Activated T-cell treated with anti-CD3 and anti-CD28 coated beads, Interleukin-2, amount 50 U/mL, for 72 hours (primary cell): ENCODE measurements at regions not wholly inside any gene's neighbourhood (a gene's known extent, or its start where the extent isn't known, plus 50 kb on each side); places are given as distances from the start of the nearest gene placed in this dataset.
A peak's percentile ranks its signal among the peaks of the same experiment; 100 is the strongest.

Source experiments
- ATAC-seq, 2 donors: fragments of 150-1000 bp; cut with Tn5 transposase; replicated peaks in 1 of 2; 2 replicates each; pipeline ENCODE4 v1.10.0; 2021; ENCODE audit warnings: moderate library complexity in 2 of 2, mild to moderate bottlenecking in 1 of 2
- DNase-seq, 2 donors: peaks; one replicate each; pipeline ENCODE4 v3.0.0; 2021 to 2022; ENCODE audit warnings: mixed read lengths in 1 of 2
- H3K27ac Mint-ChIP-seq: one replicate; pipeline ENCODE4 v1.8.0; 2022; ENCODE audit warnings: mild to moderate bottlenecking, moderate library complexity, mixed read lengths
- H3K27me3 Mint-ChIP-seq: one replicate; pipeline ENCODE4 v1.8.0; 2022; ENCODE audit warnings: low read depth, mixed read lengths
- H3K36me3 Mint-ChIP-seq, 2 donors: one replicate each; pipeline ENCODE4 v1.8.0; 2022; ENCODE audit warnings: mixed read lengths in 2 of 2, mild to moderate bottlenecking in 1 of 2; ENCODE audit not compliant: insufficient read depth in 2 of 2
- H3K4me1 Mint-ChIP-seq: one replicate; pipeline ENCODE4 v1.8.0; 2022; ENCODE audit warnings: low read depth, mixed read lengths
- H3K4me3 Mint-ChIP-seq, 2 donors: one replicate each; pipeline ENCODE4 v1.8.0; 2022; ENCODE audit warnings: mild to moderate bottlenecking in 2 of 2, mixed read lengths in 2 of 2, moderate library complexity in 2 of 2
- H3K9me3 Mint-ChIP-seq, 2 donors: one replicate each; pipeline ENCODE4 v1.8.0; 2022; ENCODE audit warnings: mixed read lengths in 2 of 2

- Mint-ChIP-seq H3K36me3 (peaks cover 3 to 5% of the 10 kb centered on the region in 2 donors), H3K9me3 (peaks cover 0 to 2% of the 10 kb centered on the region in 2 donors), H3K4me1 (peaks cover 30% of the 10 kb centered on the region), H3K27ac (peak overlapping the region; percentile 89), H3K27me3 (peaks cover 8% of the 10 kb centered on the region), H3K4me3 (peak overlapping the region in 1 of 2 donors; percentile 62)
- DNase-seq (no peak), ATAC-seq (peak; percentile 18 to 48)
These were observed 56.0 kb upstream of the FLT1 start for GRCh38 chr13:28550721-28551497.

GRCh38 chr13:28550091-28550490 is 55.2 kb upstream of the FLT1 start:
- no peak for ATAC-seq
- H3K27ac Mint-ChIP-seq = no peak overlapping the region

GRCh38 chr13:28548872-28549271 is 53.9 kb upstream of the FLT1 start:
- peaks cover 30% of the 10 kb centered on the region for H3K4me1 Mint-ChIP-seq
- H3K27me3 Mint-ChIP-seq = peaks cover 19% of the 10 kb centered on the region
- peaks cover 3 to 9% of the 10 kb centered on the region in 2 donors for H3K9me3 Mint-ChIP-seq
- H3K27ac Mint-ChIP-seq = no peak overlapping the region
- H3K4me3 Mint-ChIP-seq = no peak overlapping the region
- no peak for ATAC-seq
- no peak for DNase-seq
- peaks cover 8 to 11% of the 10 kb centered on the region in 2 donors for H3K36me3 Mint-ChIP-seq

More at GRCh38 chr13:28550091-28550490, 55.2 kb upstream of the FLT1 start:
- peaks cover 30% of the 10 kb centered on the region for H3K4me1 Mint-ChIP-seq
- H3K36me3 Mint-ChIP-seq = peaks cover 3 to 6% of the 10 kb centered on the region in 2 donors
- H3K9me3 Mint-ChIP-seq = peaks cover 0 to 2% of the 10 kb centered on the region in 2 donors
- DNase-seq = no peak
- peaks cover 8% of the 10 kb centered on the region for H3K27me3 Mint-ChIP-seq
- no peak overlapping the region for H3K4me3 Mint-ChIP-seq

- H3K4me3 Mint-ChIP-seq = no peak overlapping the region
- H3K27ac Mint-ChIP-seq = no peak overlapping the region
- H3K36me3 Mint-ChIP-seq = peaks cover 10 to 13% of the 10 kb centered on the region in 2 donors
- ATAC-seq = peak in 1 of 2 donors; percentile 19
- peaks cover 20% of the 10 kb centered on the region for H3K27me3 Mint-ChIP-seq
- DNase-seq = no peak
- peaks cover 4 to 11% of the 10 kb centered on the region in 2 donors for H3K9me3 Mint-ChIP-seq
- H3K4me1 Mint-ChIP-seq = peaks cover 30% of the 10 kb centered on the region
These were observed 53.5 kb upstream of the FLT1 start for GRCh38 chr13:28548468-28548867.

GRCh38 chr13:28545583-28546333 is 50.8 kb upstream of the FLT1 start:
- no peak for ATAC-seq
- no peak overlapping the region for H3K27ac Mint-ChIP-seq
- H3K4me1 Mint-ChIP-seq = peaks cover 37% of the 10 kb centered on the region
- H3K36me3 Mint-ChIP-seq = peaks cover 15 to 19% of the 10 kb centered on the region in 2 donors
- DNase-seq = no peak
- H3K9me3 Mint-ChIP-seq = peaks cover 11 to 15% of the 10 kb centered on the region in 2 donors
- no peak overlapping the region for H3K4me3 Mint-ChIP-seq
- peaks cover 29% of the 10 kb centered on the region for H3K27me3 Mint-ChIP-seq
